GM12865 (cell line): ENCODE measurements at regions not wholly inside any gene's neighbourhood (a gene's known extent, or its start where the extent isn't known, plus 50 kb on each side); places are given as distances from the start of the nearest gene placed in this dataset.

Experiments used
- DNase-seq: peaks from one replicate; pipeline ENCODE4 v3.0.0; 2010; ENCODE audit warnings: low read depth
- H3K4me3 ChIP-seq: 2 replicates; pipeline ENCODE4 v1.5.1; 2011; ENCODE audit warnings: mild to moderate bottlenecking, low read depth, low read length, control low read depth
- TF ChIP-seq, protein P1 (sequence below): IDR thresholded peaks from 2 replicates; pipeline ENCODE4 v1.5.1; 2011; ENCODE audit warnings: low read length, control low read depth, low read depth, inconsistent platforms; ENCODE audit not compliant: insufficient read depth; ENCODE audit errors: missing control alignments

DNA sequence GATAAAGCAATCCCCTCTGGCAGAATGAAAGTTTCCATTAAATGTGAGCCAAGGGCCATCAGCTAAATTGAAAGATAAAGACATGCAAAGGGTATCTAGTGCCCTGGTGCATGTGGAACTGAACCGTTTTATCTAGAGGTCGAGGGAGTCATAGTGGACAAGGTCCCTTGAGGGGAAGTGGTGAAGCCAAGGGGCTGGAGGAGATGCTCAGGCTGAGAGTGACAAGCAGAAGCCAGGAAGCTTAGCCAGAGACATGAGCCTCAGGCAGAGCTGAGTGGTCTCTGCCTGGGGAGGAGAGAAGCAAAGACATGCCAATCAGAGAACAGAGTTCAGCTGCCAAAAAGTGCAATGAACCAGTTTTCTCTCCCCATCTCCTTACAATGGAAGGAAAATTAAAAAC lies 68.1 kb upstream of the SLC10A2 start:
- no peak overlapping the region for H3K4me3 ChIP-seq
- TF ChIP-seq, protein P1, sequence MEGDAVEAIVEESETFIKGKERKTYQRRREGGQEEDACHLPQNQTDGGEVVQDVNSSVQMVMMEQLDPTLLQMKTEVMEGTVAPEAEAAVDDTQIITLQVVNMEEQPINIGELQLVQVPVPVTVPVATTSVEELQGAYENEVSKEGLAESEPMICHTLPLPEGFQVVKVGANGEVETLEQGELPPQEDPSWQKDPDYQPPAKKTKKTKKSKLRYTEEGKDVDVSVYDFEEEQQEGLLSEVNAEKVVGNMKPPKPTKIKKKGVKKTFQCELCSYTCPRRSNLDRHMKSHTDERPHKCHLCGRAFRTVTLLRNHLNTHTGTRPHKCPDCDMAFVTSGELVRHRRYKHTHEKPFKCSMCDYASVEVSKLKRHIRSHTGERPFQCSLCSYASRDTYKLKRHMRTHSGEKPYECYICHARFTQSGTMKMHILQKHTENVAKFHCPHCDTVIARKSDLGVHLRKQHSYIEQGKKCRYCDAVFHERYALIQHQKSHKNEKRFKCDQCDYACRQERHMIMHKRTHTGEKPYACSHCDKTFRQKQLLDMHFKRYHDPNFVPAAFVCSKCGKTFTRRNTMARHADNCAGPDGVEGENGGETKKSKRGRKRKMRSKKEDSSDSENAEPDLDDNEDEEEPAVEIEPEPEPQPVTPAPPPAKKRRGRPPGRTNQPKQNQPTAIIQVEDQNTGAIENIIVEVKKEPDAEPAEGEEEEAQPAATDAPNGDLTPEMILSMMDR = no peak
- peak; percentile 70 for DNase-seq

- no peak for DNase-seq
- H3K4me3 ChIP-seq = no peak overlapping the region
- TF ChIP-seq, protein P1 = no peak
These were observed 67.3 kb upstream of the SLC10A2 start for GRCh38 chr13:103133556-103133955.

- H3K4me3 ChIP-seq = 0 out of 2 replicates have a peak overlapping the region, but pooled peaks have one; percentile 3
- peak; percentile 58 for DNase-seq
- TF ChIP-seq, protein P1 = no peak
These were observed 64.5 kb upstream of the SLC10A2 start for GRCh38 chr13:103130681-103131210.

DNA sequence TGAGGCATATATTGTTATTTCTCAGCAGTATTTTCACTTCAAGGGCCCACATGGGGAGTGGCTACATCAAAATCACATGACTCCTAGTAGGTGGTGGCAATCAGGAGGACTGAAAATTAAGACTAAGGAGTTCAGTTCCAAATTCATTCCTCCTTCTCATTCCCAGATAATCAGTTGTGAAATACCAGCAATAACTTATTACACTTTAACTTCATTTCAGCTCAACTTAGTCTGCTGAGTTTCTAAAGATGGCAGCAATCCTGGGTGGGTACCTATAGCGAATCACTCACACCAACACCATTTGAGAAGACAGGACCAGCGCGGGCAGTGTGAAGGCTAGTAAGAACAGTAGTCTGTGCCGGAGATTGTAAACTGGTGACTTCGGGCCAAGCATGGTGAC lies 63.9 kb upstream of the SLC10A2 start:
- no peak overlapping the region for H3K4me3 ChIP-seq
- TF ChIP-seq, protein P1 = no peak
- DNase-seq = no peak
